GM21529 (cell line): ENCODE measurements at regions not wholly inside any gene's neighbourhood (a gene's known extent, or its start where the extent isn't known, plus 50 kb on each side); places are given as distances from the start of the nearest gene placed in this dataset.

Source experiments
- ATAC-seq: cut with Tn5 transposase; IDR thresholded peaks from one replicate; pipeline ENCODE4 v1.9.1; 2021; ENCODE audit not compliant: unreplicated experiment

GRCh38 chr5:135127439-135128240, 93.6 kb upstream of the PITX1 start:
- ATAC-seq: no peak

GRCh38 chr5:135126688-135127438, 92.8 kb upstream of the PITX1 start:
- no peak for ATAC-seq

- ATAC-seq: no peak
These were observed 90.7 kb upstream of the PITX1 start for GRCh38 chr5:135124724-135125123.

- ATAC-seq: no peak
These were observed 90.1 kb upstream of the PITX1 start for GRCh38 chr5:135124128-135124527.

GRCh38 chr5:135122797-135123196, 88.8 kb upstream of the PITX1 start:
- no peak for ATAC-seq

DNA sequence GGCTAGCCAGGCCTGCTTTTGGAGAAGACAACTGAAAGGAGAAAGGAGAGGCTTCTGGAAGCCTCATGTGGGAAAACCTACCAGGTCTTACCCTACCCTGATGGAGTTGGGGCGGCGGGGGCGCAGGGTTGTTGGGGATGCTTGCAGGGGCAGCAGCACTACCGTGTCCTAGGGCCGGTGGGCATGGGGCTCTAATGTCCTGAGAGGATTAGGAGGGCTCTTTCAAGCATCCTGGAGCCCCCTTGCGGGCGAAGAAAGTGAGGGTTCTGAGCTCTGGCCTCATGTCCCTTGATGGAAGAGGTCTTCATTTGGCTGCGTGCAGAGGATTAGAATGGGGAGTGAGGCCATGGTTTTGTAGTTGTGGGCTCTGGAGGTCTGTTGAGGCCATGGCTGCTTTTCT, 86.9 kb upstream of the PITX1 start:
- ATAC-seq: no peak

DNA sequence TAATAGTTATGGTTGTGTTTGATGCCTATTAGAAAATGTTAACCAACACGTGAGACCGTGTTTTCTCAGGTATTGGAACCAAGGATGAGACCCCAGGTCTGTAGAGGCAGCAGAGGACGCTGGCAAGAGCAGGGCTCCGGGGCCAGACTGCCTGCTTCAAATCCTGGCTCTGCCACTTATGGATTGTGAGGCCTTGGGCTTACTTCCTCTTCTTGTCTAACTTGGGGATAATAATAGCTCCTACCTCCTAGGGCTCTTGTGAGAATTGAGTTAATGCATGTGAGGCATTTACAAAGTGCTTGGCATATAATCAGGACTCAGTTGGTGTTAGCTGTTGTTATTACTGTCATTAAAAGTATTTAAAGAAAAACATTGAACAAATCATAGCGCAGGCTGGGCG, 85.5 kb upstream of the PITX1 start:
- ATAC-seq: no peak

DNA sequence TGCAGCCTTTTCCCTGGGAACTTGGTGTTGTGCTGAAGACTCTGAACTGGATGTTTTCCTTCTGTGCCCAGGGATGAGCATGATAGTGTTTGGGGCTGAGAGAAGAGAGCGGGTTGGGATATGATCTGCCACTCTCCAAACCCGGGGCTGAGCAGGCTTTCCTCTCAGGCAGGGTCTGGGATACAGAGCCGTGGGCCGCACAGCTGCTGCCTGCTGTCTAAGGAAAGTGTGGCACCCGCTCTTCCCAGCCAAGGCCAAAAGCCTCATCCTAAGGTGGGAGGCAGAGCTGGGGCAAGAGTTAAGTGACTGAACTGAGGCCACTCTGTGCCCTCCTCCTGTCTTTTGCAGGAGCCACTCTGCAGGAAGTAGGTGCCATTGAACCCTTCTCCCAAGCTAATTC, 83.6 kb upstream of the PITX1 start:
- ATAC-seq: no peak

DNA sequence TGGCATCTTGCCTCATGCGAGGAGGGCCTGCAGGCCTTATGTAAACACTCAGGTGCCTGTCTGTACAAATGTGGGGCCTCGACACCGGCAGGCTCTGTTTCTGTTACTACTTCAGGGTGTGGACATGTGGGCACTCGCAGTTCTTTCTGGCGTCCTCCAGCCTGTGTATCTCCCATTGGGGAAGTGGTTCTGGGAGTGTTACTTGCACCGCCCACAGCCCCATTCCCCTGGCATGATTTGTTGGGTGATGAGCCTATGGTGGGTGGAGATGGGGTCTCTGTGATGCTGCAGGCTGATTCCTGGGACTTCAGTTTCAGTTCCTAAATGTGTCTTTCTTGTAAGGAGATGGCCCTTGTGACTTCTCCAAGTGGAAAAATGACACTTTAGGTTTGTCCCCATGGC, 82.1 kb upstream of the PITX1 start:
- ATAC-seq: no peak

DNA sequence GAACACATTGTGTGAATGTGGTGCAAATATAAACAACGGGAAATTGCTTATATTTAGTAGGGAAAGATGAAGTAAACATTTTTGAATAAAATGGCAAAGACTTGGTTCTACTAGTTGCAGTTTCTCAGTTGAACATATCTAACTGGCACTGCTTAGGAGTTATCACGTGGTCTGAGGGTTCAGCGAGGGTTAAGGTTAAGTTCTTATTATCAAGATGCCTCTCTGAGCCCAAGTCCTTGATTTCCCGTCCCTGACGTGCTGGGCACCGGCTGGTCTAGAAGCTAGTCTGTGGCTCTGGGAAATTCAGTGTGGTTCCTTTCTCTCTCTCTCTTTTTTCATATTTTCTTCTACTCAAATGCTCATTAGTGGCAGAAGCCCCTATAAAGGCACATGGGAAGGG, 81.6 kb upstream of the PITX1 start:
- ATAC-seq: no peak

DNA sequence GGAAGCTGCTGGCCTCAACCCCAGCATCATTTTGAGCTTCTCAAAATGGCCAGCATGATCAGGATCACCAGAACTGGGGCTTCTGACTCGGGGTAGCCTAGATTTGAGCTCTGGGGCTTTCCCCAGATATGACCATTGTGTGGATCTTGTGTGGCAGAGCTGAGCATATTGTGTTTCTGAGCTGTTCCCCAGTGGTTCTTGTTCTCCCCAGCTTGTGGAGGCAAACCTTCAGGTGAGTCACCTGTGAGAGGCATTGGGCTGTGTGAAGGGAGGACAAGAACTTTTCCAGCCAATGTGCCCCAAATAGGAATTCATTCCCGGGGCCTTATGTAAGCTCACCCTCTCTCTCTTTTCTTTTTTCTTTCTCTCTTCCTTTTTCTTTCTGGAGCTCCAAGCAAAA, 80.7 kb upstream of the PITX1 start:
- ATAC-seq: no peak

GRCh38 chr5:135112008-135112725, 78.1 kb upstream of the PITX1 start:
- ATAC-seq: no peak

- ATAC-seq: no peak
These were observed 77.0 kb upstream of the PITX1 start for GRCh38 chr5:135110785-135111596.

DNA sequence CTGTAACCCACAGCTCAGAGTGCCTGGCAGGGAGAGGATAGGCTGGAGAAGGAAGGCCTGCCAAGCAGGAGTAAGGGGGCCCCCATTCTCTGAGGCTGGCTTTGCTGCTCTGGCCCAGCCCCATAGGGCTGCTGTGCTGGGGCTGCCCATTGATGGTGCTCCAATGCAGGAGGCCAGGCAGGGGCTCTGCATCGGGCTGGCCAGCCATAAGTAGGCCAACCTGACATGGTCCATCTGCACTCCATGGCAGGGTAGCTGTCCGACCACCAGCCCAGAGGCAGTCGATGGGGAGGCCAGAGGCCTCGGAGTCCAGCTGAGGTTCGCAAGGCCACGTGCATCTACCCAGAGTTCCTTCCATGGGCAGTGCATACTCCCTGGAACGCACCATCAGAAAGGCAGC, 75.0 kb upstream of the PITX1 start:
- no peak for ATAC-seq

DNA sequence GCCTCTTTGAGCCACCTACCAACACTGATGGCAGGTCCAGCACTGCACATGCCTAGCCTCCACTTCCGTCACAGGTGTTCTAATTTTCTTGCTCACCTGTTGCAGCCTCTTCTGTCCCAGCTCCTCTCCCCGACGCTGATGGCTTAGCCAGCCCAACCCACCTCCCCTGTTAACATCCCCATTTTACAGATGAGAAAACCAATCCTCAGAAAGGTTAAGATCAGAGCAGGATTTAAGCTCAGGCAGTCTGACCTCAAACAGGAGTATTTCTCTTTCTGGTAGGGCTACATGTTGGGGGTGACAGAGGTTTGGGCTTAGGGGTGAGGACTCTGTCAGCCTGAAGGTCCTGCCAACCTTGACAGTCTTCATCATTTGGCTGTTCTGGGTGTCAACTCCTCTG, 74.5 kb upstream of the PITX1 start:
- no peak for ATAC-seq

DNA sequence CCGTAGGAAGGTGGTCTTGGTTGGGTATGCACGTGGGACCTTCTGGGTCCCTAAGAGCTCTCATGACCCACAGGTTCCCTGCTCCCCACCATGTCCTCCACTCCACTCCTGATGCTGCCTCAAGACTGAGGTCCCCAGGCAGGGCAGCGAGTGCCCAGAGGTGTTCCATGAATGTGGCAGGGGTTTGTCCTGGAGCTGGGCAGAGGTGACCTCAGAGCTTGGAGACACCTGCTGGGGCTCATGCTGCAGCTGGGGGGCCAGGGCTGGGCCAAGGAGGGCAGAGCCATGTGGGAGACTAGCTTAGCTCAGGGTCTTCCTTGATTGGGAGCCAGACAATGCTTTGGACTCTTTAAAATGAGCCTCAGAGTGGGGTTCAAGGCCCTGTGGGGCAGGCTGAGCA, 74.0 kb upstream of the PITX1 start:
- ATAC-seq: no peak

GRCh38 chr5:135106610-135107471, 72.8 kb upstream of the PITX1 start:
- ATAC-seq: no peak

- ATAC-seq: no peak
These were observed 72.1 kb upstream of the PITX1 start for GRCh38 chr5:135106136-135106535.

DNA sequence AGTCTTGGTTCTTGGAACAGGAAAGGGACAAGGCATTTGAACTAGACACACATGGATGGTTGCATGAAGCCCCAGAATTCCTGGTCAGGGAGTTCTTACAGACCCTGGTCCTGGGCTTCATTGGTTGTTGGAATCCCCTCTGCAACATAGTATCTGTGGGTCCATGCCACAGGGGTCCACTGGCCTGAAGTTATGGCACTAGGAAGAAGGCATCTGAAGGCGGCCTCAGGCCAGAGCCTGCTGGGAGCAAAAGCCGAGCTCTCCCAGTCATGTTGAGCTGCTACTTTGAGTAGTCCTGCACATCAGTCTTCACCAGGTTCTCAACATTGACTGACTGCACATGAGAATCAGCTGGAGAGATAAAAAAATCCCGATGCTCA, 71.1 kb upstream of the PITX1 start:
- ATAC-seq: no peak

DNA sequence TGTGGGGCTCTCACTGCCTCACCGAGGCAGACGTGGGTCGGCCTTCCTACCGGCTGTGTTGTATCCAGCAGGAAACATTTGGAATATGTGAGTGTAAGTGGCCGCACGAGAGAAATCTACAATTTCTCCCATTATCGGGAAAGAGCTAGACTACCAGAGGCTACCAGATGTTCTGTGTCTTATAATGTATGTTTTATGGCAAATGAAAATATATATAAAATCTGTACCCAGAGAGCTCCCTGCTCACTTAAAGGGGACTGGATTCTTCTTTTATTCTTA, 69.5 kb upstream of the PITX1 start:
- no peak for ATAC-seq
